ENCODE measurements at regions not wholly inside any gene's neighbourhood (a gene's known extent, or its start where the extent isn't known, plus 50 kb on each side); places are given as distances from the start of the nearest gene placed in this dataset.

DNA sequence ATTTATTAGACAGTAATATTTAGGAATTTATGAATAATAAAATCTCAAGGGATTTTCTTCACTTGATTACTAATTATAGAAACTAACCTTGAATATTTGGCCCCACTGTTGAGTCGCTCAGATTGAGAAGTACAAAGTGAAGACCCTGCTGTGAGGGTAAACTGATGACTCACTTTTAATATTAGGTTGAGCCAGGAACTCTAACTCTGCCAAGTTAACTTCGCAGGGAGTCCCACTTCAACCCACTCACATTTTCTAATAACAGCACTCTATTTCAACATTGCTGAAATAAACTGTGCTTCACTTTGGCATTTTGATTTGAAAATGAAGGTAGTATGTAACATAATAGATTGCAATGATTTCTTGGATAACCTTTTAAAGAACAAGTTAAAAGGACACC lies 200.7 kb downstream of the POLR1F start:
- TF ChIP-seq, protein P1, sequence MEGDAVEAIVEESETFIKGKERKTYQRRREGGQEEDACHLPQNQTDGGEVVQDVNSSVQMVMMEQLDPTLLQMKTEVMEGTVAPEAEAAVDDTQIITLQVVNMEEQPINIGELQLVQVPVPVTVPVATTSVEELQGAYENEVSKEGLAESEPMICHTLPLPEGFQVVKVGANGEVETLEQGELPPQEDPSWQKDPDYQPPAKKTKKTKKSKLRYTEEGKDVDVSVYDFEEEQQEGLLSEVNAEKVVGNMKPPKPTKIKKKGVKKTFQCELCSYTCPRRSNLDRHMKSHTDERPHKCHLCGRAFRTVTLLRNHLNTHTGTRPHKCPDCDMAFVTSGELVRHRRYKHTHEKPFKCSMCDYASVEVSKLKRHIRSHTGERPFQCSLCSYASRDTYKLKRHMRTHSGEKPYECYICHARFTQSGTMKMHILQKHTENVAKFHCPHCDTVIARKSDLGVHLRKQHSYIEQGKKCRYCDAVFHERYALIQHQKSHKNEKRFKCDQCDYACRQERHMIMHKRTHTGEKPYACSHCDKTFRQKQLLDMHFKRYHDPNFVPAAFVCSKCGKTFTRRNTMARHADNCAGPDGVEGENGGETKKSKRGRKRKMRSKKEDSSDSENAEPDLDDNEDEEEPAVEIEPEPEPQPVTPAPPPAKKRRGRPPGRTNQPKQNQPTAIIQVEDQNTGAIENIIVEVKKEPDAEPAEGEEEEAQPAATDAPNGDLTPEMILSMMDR (IDR thresholded peaks at IDR 0.05 in 8 of 11, conservative IDR thresholded peaks at IDR 0.05 in 3 of 11): no peak
- TF ChIP-seq POLR2A (IDR thresholded peaks at IDR 0.05) (no peak), POLR2AphosphoS5 (IDR thresholded peaks at IDR 0.05) (no peak)
